Transverse colon (tissue), 4 donors: ENCODE measurements at regions not wholly inside any gene's neighbourhood (a gene's known extent, or its start where the extent isn't known, plus 50 kb on each side); places are given as distances from the start of the nearest gene placed in this dataset.

Source experiments
- EP300 ChIP-seq: sonication (generic); formaldehyde crosslinking; IDR thresholded peaks from one replicate; pipeline ENCODE4 v1.6.1; 2017; ENCODE audit warnings: antibody characterized with exemption, low read depth
- POLR2A ChIP-seq: fragments of 450-650 bp; IDR thresholded peaks from one replicate; pipeline ENCODE4 v1.6.1; 2016; ENCODE audit warnings: antibody characterized with exemption, mild to moderate bottlenecking, moderate library complexity
- POLR2AphosphoS5 ChIP-seq, 3 donors: sonication (generic); formaldehyde crosslinking; IDR thresholded peaks; one replicate each; pipeline ENCODE4 v1.6.1; 2016; ENCODE audit warnings: antibody characterized with exemption in 3 of 3
- TF ChIP-seq, protein P1 (sequence below), 5 experiments: fragments of 200-600 bp in 3 of 5; fragments of 450-650 bp in 2 of 5; sonication (generic) in 3 of 5; IDR thresholded peaks; 1 replicate in 2 of 5; 2 replicates in 3 of 5; pipeline ENCODE4 v1.5.1; 2016 to 2017; ENCODE audit warnings: antibody characterized with exemption in 5 of 5, inconsistent platforms in 3 of 5, mild to moderate bottlenecking in 2 of 5, moderate library complexity in 1 of 5

DNA sequence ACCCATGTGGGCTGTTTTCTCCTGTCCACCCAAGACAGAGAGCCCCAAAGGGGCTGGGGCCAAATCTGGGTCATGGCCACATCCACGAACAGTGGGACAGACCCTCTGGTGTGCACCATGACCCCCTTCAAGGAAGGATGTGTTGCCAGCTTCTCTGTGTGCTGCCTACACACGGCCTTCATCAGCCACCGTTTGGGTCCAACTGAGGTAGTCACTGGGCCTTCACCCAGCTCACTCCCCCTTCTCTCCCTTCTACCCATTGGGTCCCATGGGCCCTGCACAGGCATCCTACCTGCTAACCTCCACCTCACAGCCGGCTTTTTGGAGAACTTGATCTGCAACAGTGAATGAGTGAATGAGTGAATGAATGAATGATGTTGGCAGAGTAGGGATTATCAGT lies 1484.9 kb downstream of the BRD1 start:
- TF ChIP-seq, protein P1, sequence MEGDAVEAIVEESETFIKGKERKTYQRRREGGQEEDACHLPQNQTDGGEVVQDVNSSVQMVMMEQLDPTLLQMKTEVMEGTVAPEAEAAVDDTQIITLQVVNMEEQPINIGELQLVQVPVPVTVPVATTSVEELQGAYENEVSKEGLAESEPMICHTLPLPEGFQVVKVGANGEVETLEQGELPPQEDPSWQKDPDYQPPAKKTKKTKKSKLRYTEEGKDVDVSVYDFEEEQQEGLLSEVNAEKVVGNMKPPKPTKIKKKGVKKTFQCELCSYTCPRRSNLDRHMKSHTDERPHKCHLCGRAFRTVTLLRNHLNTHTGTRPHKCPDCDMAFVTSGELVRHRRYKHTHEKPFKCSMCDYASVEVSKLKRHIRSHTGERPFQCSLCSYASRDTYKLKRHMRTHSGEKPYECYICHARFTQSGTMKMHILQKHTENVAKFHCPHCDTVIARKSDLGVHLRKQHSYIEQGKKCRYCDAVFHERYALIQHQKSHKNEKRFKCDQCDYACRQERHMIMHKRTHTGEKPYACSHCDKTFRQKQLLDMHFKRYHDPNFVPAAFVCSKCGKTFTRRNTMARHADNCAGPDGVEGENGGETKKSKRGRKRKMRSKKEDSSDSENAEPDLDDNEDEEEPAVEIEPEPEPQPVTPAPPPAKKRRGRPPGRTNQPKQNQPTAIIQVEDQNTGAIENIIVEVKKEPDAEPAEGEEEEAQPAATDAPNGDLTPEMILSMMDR (IDR thresholded peaks at IDR 0.05) = no peak
- TF ChIP-seq EP300 = no peak
- no peak for TF ChIP-seq POLR2AphosphoS5 (IDR thresholded peaks at IDR 0.05)
- no peak for TF ChIP-seq POLR2A
